Fibroblast of skin of right biceps (primary cell): ENCODE measurements at regions not wholly inside any gene's neighbourhood (a gene's known extent, or its start where the extent isn't known, plus 50 kb on each side); places are given as distances from the start of the nearest gene placed in this dataset.

Source experiments
- DNase-seq: peaks from one replicate; pipeline ENCODE4 v3.0.0-alpha.2; 2013

GRCh38 chr15:31456354-31457060 lies 129.9 kb downstream of the KLF13 start:
- no peak for DNase-seq

- DNase-seq = peak; percentile 63
Observed at GRCh38 chr15:31457161-31457560, 130.5 kb downstream of the KLF13 start.

- DNase-seq = peak; percentile 66
Observed at GRCh38 chr15:31457631-31458526, 131.2 kb downstream of the KLF13 start.

GRCh38 chr15:31458596-31459399 lies 132.2 kb downstream of the KLF13 start:
- peak; percentile 36 for DNase-seq

- DNase-seq = no peak
Observed at GRCh38 chr15:31459400-31459748, 132.7 kb downstream of the KLF13 start.

- no peak for DNase-seq
Observed at GRCh38 chr15:31461375-31461774, 134.7 kb downstream of the KLF13 start.

- DNase-seq = no peak
Observed at GRCh38 chr15:31461911-31462480, 135.4 kb downstream of the KLF13 start.

- DNase-seq = no peak
Observed at GRCh38 chr15:31463521-31464102, 137.0 kb downstream of the KLF13 start.

GRCh38 chr15:31464216-31465082 lies 137.8 kb downstream of the KLF13 start:
- DNase-seq = no peak

GRCh38 chr15:31465083-31465955 lies 138.7 kb downstream of the KLF13 start:
- no peak for DNase-seq

- DNase-seq = no peak
Observed at GRCh38 chr15:31467361-31467760, 140.7 kb downstream of the KLF13 start.

GRCh38 chr15:31468911-31469785 lies 142.5 kb downstream of the KLF13 start:
- DNase-seq = no peak

- DNase-seq = no peak
Observed at GRCh38 chr15:31469786-31470525, 143.3 kb downstream of the KLF13 start.

GRCh38 chr15:31470756-31471155 lies 144.1 kb downstream of the KLF13 start:
- no peak for DNase-seq

- DNase-seq = peak; percentile 94
Observed at GRCh38 chr15:31471731-31472430, 145.2 kb downstream of the KLF13 start.

GRCh38 chr15:31472636-31473384 lies 146.2 kb downstream of the KLF13 start:
- peak; percentile 58 for DNase-seq

- DNase-seq = no peak
Observed at GRCh38 chr15:31473385-31474058, 146.9 kb downstream of the KLF13 start.
